ENCODE measurements at regions not wholly inside any gene's neighbourhood (a gene's known extent, or its start where the extent isn't known, plus 50 kb on each side); places are given as distances from the start of the nearest gene placed in this dataset.

- Mint-ChIP-seq H3K9me3 (peaks cover 6% of the 10 kb centered on the region), H3K36me3 (ENCODE audit: insufficient read depth) (no peaks in the 10 kb centered on the region), H3K4me3 (no peak overlapping the region), H3K27ac (ENCODE audit: low read depth) (no peak overlapping the region), H3K27me3 (peaks cover 13% of the 10 kb centered on the region), H3K4me1 (no peaks in the 10 kb centered on the region)
- no peak for DNase-seq (ENCODE audit: low spot score in 2 of 2)
- ATAC-seq (replicated peaks; ENCODE audit: extremely low read depth, poor library complexity, severe bottlenecking) = no peak
Observed at GRCh38 chr1:57925226-57925625, 501.4 kb upstream of the DAB1 start.

- H3K9me3 Mint-ChIP-seq = peaks cover 6% of the 10 kb centered on the region
- no peaks in the 10 kb centered on the region for H3K36me3 Mint-ChIP-seq (ENCODE audit: insufficient read depth)
- H3K27ac Mint-ChIP-seq (ENCODE audit: low read depth) = no peak overlapping the region
- H3K4me1 Mint-ChIP-seq = no peaks in the 10 kb centered on the region
- H3K4me3 Mint-ChIP-seq = no peak overlapping the region
- DNase-seq (ENCODE audit: low spot score in 2 of 2) (no peak), ATAC-seq (replicated peaks; ENCODE audit: extremely low read depth, poor library complexity, severe bottlenecking) (no peak)
- peaks cover 13% of the 10 kb centered on the region for H3K27me3 Mint-ChIP-seq
Observed at GRCh38 chr1:57922130-57922529, 498.3 kb upstream of the DAB1 start.

- Mint-ChIP-seq H3K36me3 (ENCODE audit: insufficient read depth) (no peaks in the 10 kb centered on the region), H3K4me1 (no peaks in the 10 kb centered on the region), H3K27me3 (no peaks in the 10 kb centered on the region), H3K9me3 (peaks cover 9% of the 10 kb centered on the region), H3K27ac (ENCODE audit: low read depth) (no peak overlapping the region), H3K4me3 (no peak overlapping the region)
- ATAC-seq (replicated peaks; ENCODE audit: extremely low read depth, poor library complexity, severe bottlenecking) (no peak), DNase-seq (ENCODE audit: low spot score in 2 of 2) (no peak)
Observed at GRCh38 chr1:57916041-57916440, 492.2 kb upstream of the DAB1 start.

- ATAC-seq (replicated peaks; ENCODE audit: extremely low read depth, poor library complexity, severe bottlenecking) (no peak), DNase-seq (ENCODE audit: low spot score in 2 of 2) (no peak)
- no peaks in the 10 kb centered on the region for H3K4me1 Mint-ChIP-seq
- H3K36me3 Mint-ChIP-seq (ENCODE audit: insufficient read depth) = no peaks in the 10 kb centered on the region
- peaks cover 9% of the 10 kb centered on the region for H3K9me3 Mint-ChIP-seq
- H3K27ac Mint-ChIP-seq (ENCODE audit: low read depth) = no peak overlapping the region
- H3K27me3 Mint-ChIP-seq = no peaks in the 10 kb centered on the region
- no peak overlapping the region for H3K4me3 Mint-ChIP-seq
Observed at GRCh38 chr1:57911427-57911826, 487.6 kb upstream of the DAB1 start.

GRCh38 chr1:57910782-57911181 lies 486.9 kb upstream of the DAB1 start:
- DNase-seq (ENCODE audit: low spot score in 2 of 2) (no peak), ATAC-seq (replicated peaks; ENCODE audit: extremely low read depth, poor library complexity, severe bottlenecking) (no peak)
- Mint-ChIP-seq H3K36me3 (ENCODE audit: insufficient read depth) (no peaks in the 10 kb centered on the region), H3K27ac (ENCODE audit: low read depth) (no peak overlapping the region), H3K4me3 (no peak overlapping the region), H3K9me3 (peaks cover 9% of the 10 kb centered on the region), H3K27me3 (no peaks in the 10 kb centered on the region), H3K4me1 (no peaks in the 10 kb centered on the region)

- H3K9me3 Mint-ChIP-seq = peaks cover 9% of the 10 kb centered on the region
- no peak for ATAC-seq (replicated peaks; ENCODE audit: extremely low read depth, poor library complexity, severe bottlenecking)
- no peaks in the 10 kb centered on the region for H3K4me1 Mint-ChIP-seq
- no peak overlapping the region for H3K27ac Mint-ChIP-seq (ENCODE audit: low read depth)
- H3K36me3 Mint-ChIP-seq (ENCODE audit: insufficient read depth) = no peaks in the 10 kb centered on the region
- H3K27me3 Mint-ChIP-seq = no peaks in the 10 kb centered on the region
- DNase-seq (ENCODE audit: low spot score in 2 of 2) = no peak
- H3K4me3 Mint-ChIP-seq = no peak overlapping the region
Observed at GRCh38 chr1:57910305-57910704, 486.4 kb upstream of the DAB1 start.

GRCh38 chr1:57908147-57908890 lies 484.5 kb upstream of the DAB1 start:
- no peaks in the 10 kb centered on the region for H3K4me1 Mint-ChIP-seq
- DNase-seq (ENCODE audit: low spot score in 2 of 2) (no peak), ATAC-seq (replicated peaks; ENCODE audit: extremely low read depth, poor library complexity, severe bottlenecking) (no peak)
- no peak overlapping the region for H3K27ac Mint-ChIP-seq (ENCODE audit: low read depth)
- H3K9me3 Mint-ChIP-seq = peaks cover 9% of the 10 kb centered on the region
- no peaks in the 10 kb centered on the region for H3K27me3 Mint-ChIP-seq
- H3K4me3 Mint-ChIP-seq = no peak overlapping the region
- no peaks in the 10 kb centered on the region for H3K36me3 Mint-ChIP-seq (ENCODE audit: insufficient read depth)

- no peak for DNase-seq (ENCODE audit: low spot score in 2 of 2)
- Mint-ChIP-seq H3K27ac (ENCODE audit: low read depth) (no peak overlapping the region), H3K9me3 (no peaks in the 10 kb centered on the region), H3K36me3 (ENCODE audit: insufficient read depth) (no peaks in the 10 kb centered on the region), H3K27me3 (peaks cover 8% of the 10 kb centered on the region), H3K4me1 (no peaks in the 10 kb centered on the region), H3K4me3 (no peak overlapping the region)
- ATAC-seq (replicated peaks; ENCODE audit: extremely low read depth, poor library complexity, severe bottlenecking) = no peak
Observed at GRCh38 chr1:57901208-57901919, 477.5 kb upstream of the DAB1 start.

GRCh38 chr1:57898531-57898930 lies 474.7 kb upstream of the DAB1 start:
- DNase-seq (ENCODE audit: low spot score in 2 of 2) = no peak
- Mint-ChIP-seq H3K36me3 (ENCODE audit: insufficient read depth) (no peaks in the 10 kb centered on the region), H3K27ac (ENCODE audit: low read depth) (no peak overlapping the region), H3K27me3 (peaks cover 17% of the 10 kb centered on the region), H3K4me3 (no peak overlapping the region), H3K4me1 (no peaks in the 10 kb centered on the region), H3K9me3 (no peaks in the 10 kb centered on the region)
- ATAC-seq (replicated peaks; ENCODE audit: extremely low read depth, poor library complexity, severe bottlenecking) = no peak

- Mint-ChIP-seq H3K27ac (ENCODE audit: low read depth) (no peak overlapping the region), H3K27me3 (peaks cover 17% of the 10 kb centered on the region), H3K36me3 (ENCODE audit: insufficient read depth) (no peaks in the 10 kb centered on the region), H3K9me3 (no peaks in the 10 kb centered on the region), H3K4me3 (no peak overlapping the region), H3K4me1 (no peaks in the 10 kb centered on the region)
- no peak for ATAC-seq (replicated peaks; ENCODE audit: extremely low read depth, poor library complexity, severe bottlenecking)
- DNase-seq (ENCODE audit: low spot score in 2 of 2) = no peak
Observed at GRCh38 chr1:57897581-57897980, 473.7 kb upstream of the DAB1 start.

GRCh38 chr1:57894315-57894714 lies 470.5 kb upstream of the DAB1 start:
- no peak for ATAC-seq (replicated peaks; ENCODE audit: extremely low read depth, poor library complexity, severe bottlenecking)
- no peaks in the 10 kb centered on the region for H3K36me3 Mint-ChIP-seq (ENCODE audit: insufficient read depth)
- H3K4me1 Mint-ChIP-seq = no peaks in the 10 kb centered on the region

GRCh38 chr1:57889676-57890320 lies 465.9 kb upstream of the DAB1 start:
- H3K27ac Mint-ChIP-seq (ENCODE audit: low read depth) = no peak overlapping the region
- H3K36me3 Mint-ChIP-seq (ENCODE audit: insufficient read depth) = no peaks in the 10 kb centered on the region
- H3K27me3 Mint-ChIP-seq = peaks cover 8% of the 10 kb centered on the region
- no peak overlapping the region for H3K4me3 Mint-ChIP-seq
- DNase-seq (ENCODE audit: low spot score in 2 of 2) = no peak
- no peaks in the 10 kb centered on the region for H3K4me1 Mint-ChIP-seq
- no peak for ATAC-seq (replicated peaks; ENCODE audit: extremely low read depth, poor library complexity, severe bottlenecking)
- no peaks in the 10 kb centered on the region for H3K9me3 Mint-ChIP-seq

More at GRCh38 chr1:57894315-57894714, 470.5 kb upstream of the DAB1 start:
- Mint-ChIP-seq H3K27me3 (peaks cover 17% of the 10 kb centered on the region), H3K4me3 (no peak overlapping the region), H3K27ac (ENCODE audit: low read depth) (no peak overlapping the region), H3K9me3 (no peaks in the 10 kb centered on the region)
- DNase-seq (ENCODE audit: low spot score in 2 of 2) = no peak

All from central memory CD8-positive, alpha-beta T cell (primary cell).